AG09309 (cell line): ENCODE measurements at regions not wholly inside any gene's neighbourhood (a gene's known extent, or its start where the extent isn't known, plus 50 kb on each side); places are given as distances from the start of the nearest gene placed in this dataset.

Source experiments
- DNase-seq: peaks from one replicate; pipeline ENCODE4 v3.0.0-alpha.2; 2010; ENCODE audit warnings: low read depth
- H3K4me3 ChIP-seq: 2 replicates; pipeline ENCODE4 v1.5.1; 2011; ENCODE audit warnings: mild to moderate bottlenecking, low read depth, low read length, moderate library complexity; ENCODE audit not compliant: control insufficient read depth
- CTCF ChIP-seq: IDR thresholded peaks from 2 replicates; pipeline ENCODE4 v1.5.1; 2011; ENCODE audit warnings: mild to moderate bottlenecking, low read depth, low read length, inconsistent platforms; ENCODE audit not compliant: insufficient read depth, control insufficient read depth; ENCODE audit errors: missing control alignments

GRCh38 chr2:157172239-157172638, 85.3 kb upstream of the GALNT5 start:
- DNase-seq = no peak
- H3K4me3 ChIP-seq = no peak overlapping the region
- TF ChIP-seq CTCF = no peak

- H3K4me3 ChIP-seq = no peak overlapping the region
- no peak for DNase-seq
- TF ChIP-seq CTCF = no peak
Observed at GRCh38 chr2:157172866-157173578, 84.5 kb upstream of the GALNT5 start.

GRCh38 chr2:157173740-157174184, 83.7 kb upstream of the GALNT5 start:
- H3K4me3 ChIP-seq = no peak overlapping the region; the same call in 1 of the 2 replicates
- DNase-seq = peak; percentile 99

GRCh38 chr2:157174321-157174720, 83.2 kb upstream of the GALNT5 start:
- TF ChIP-seq CTCF = no peak
- DNase-seq = no peak
- H3K4me3 ChIP-seq = no peak overlapping the region

More at GRCh38 chr2:157173740-157174184, 83.7 kb upstream of the GALNT5 start:
- TF ChIP-seq CTCF = no peak

GRCh38 chr2:157176602-157177001, 80.9 kb upstream of the GALNT5 start:
- H3K4me3 ChIP-seq = no peak overlapping the region
- DNase-seq = no peak
- TF ChIP-seq CTCF = no peak

GRCh38 chr2:157178874-157179273, 78.6 kb upstream of the GALNT5 start:
- TF ChIP-seq CTCF = no peak
- DNase-seq = no peak
- H3K4me3 ChIP-seq = no peak overlapping the region
